22Rv1 (cell line): ENCODE measurements at regions not wholly inside any gene's neighbourhood (a gene's known extent, or its start where the extent isn't known, plus 50 kb on each side); places are given as distances from the start of the nearest gene placed in this dataset.

ENCODE experiments used
- H3K27ac ChIP-seq: fragments of 450-650 bp; 2 replicates; pipeline ENCODE4 v1.5.1; 2017
- ZFX ChIP-seq: fragments of 450-650 bp; IDR thresholded peaks from 2 replicates; pipeline ENCODE4 v1.6.1; 2017; ENCODE audit warnings: antibody characterized with exemption, borderline replicate concordance
- TF ChIP-seq, protein P1 (sequence below): fragments of 450-650 bp; IDR thresholded peaks from 2 replicates; pipeline ENCODE4 v1.5.1; 2017; ENCODE audit warnings: mild to moderate bottlenecking

GRCh38 chr12:93136253-93137055 lies 207.4 kb upstream of the EEA1 start:
- peak overlapping the region; percentile 90 for H3K27ac ChIP-seq
- no peak for TF ChIP-seq ZFX
- TF ChIP-seq, protein P1, sequence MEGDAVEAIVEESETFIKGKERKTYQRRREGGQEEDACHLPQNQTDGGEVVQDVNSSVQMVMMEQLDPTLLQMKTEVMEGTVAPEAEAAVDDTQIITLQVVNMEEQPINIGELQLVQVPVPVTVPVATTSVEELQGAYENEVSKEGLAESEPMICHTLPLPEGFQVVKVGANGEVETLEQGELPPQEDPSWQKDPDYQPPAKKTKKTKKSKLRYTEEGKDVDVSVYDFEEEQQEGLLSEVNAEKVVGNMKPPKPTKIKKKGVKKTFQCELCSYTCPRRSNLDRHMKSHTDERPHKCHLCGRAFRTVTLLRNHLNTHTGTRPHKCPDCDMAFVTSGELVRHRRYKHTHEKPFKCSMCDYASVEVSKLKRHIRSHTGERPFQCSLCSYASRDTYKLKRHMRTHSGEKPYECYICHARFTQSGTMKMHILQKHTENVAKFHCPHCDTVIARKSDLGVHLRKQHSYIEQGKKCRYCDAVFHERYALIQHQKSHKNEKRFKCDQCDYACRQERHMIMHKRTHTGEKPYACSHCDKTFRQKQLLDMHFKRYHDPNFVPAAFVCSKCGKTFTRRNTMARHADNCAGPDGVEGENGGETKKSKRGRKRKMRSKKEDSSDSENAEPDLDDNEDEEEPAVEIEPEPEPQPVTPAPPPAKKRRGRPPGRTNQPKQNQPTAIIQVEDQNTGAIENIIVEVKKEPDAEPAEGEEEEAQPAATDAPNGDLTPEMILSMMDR: no peak

DNA sequence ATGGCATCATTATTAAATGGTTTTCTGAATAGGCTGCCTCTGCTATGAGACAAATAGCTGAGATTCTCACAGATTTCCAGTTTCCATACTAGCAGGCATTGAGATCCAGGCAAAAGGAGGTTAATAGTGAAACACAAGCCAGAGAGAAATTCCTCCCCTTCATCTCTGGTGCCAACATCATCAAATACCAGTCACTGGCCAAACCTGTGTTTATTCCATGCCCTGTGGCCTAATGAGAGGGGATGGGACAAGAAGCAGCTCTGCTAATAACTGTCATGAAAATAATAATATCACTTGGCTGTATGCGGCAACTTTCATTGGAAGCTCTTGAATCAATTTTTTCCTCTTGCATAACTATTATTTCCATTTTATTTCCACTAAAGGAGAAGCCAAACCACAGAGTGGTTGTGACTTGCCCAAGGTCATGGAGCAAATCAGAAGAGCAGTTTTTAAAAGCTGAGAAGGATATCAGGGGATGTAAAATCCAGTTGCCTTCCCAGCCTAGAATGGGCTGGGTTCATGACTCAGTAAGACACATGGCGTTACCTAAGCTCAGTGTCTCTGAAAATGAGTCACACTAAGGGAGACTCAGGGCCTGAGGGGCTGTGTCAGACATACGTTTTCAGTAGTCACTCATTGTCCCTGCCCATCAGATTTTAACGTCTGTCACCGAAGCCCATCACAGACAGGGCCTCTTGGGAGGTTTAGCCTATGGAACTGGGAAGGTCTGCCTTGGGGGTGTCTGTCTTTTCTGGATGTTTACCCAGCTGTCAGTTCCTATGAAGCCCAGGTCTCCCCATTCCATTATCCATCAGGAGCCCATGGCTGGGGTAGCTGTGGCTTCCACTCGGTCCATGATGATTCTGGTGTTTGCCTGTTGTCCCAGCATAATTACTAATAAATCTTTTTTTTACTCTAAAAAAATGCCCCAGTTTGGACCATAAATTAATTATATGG lies 208.8 kb upstream of the EEA1 start:
- TF ChIP-seq ZFX: no peak
- TF ChIP-seq, protein P1: no peak

GRCh38 chr12:93139028-93139665 lies 210.1 kb upstream of the EEA1 start:
- TF ChIP-seq, protein P1: no peak
- no peak for TF ChIP-seq ZFX
- peak overlapping the region; percentile 90 for H3K27ac ChIP-seq

More for the DNA sequence above, 208.8 kb upstream of the EEA1 start:
- H3K27ac ChIP-seq: peak overlapping the region; percentile 90

DNA sequence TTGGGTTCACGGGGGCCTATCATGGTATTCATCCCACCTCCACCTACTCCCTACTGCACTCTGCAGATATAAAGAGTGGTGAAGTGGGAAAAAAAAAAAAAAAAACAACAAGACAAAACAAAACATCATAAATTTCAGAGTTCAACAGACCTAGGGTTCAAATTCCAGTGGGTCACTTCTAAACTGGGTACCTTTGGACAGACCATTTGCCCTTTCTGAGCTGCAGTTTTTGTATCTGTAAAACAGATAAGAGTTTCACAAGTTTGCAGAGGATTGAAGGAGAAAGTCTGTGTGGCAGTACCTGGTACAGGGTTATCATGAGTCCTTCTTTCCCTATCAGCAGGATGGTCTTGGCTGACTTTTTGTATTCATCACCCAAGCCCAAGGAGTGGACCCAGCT lies 211.2 kb upstream of the EEA1 start:
- no peak overlapping the region for H3K27ac ChIP-seq
- TF ChIP-seq ZFX: no peak
- TF ChIP-seq, protein P1: no peak

DNA sequence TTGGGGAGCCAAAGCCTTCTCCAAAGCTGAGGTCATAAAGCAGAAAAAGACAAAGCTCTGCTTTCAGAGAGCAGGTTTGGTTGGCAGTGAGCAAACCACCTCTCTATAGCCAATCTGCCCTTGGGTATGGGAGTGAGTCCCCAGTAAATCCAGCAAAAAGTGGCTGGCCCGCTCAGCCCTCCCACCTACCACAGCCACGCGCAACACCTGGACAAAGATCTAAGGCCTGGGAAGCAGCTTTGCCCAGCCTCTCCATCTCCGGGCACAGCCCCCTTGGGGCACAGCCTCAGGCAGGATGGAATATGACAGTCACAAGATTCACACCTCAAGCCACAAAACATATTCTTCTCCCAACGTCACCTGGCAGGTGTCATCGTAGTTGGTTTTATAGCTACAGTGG lies 211.7 kb upstream of the EEA1 start:
- TF ChIP-seq ZFX: no peak
- TF ChIP-seq, protein P1: no peak

DNA sequence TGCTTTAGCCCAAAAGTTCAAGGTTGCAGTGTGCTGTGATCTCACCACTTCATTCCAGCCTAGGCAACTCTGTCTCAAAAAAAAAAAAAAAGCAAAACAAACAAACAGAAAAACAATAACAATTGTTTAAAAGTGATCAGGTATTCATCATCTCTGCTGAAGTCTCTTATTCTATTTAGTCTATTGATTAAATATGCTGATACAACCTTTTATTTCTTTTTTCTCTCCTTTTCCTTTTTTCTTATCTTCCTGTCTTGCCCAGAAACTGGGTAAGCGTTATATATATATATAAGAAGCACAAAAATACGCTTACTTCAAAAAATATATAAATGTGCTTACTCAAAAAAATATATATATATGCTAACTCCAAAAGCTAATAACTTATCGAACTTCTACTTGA lies 213.8 kb upstream of the EEA1 start:
- TF ChIP-seq, protein P1: no peak
- TF ChIP-seq ZFX: no peak

More for the DNA sequence above, 211.7 kb upstream of the EEA1 start:
- no peak overlapping the region for H3K27ac ChIP-seq

More for the DNA sequence above, 213.8 kb upstream of the EEA1 start:
- no peak overlapping the region for H3K27ac ChIP-seq
